H9 (cell line): ENCODE measurements at regions not wholly inside any gene's neighbourhood (a gene's known extent, or its start where the extent isn't known, plus 50 kb on each side); places are given as distances from the start of the nearest gene placed in this dataset.

ENCODE experiments used
- DNase-seq: peaks from one replicate; pipeline ENCODE4 v3.0.0-alpha.2; 2017
- H2AFZ ChIP-seq: one replicate; pipeline ENCODE4 v1.6.1; 2013; ENCODE audit warnings: mild to moderate bottlenecking, low read length, control low read depth, moderate library complexity
- H2AK5ac ChIP-seq: 2 replicates; pipeline ENCODE4 v1.6.1; 2013; ENCODE audit warnings: low read length, control low read depth, mixed read lengths; ENCODE audit not compliant: insufficient read length
- H2BK120ac ChIP-seq: one replicate; pipeline ENCODE4 v1.6.1; 2013; ENCODE audit warnings: low read depth, mild to moderate bottlenecking, low read length, control low read depth, inconsistent platforms; ENCODE audit not compliant: poor library complexity, severe bottlenecking
- H2BK12ac ChIP-seq: 2 replicates; pipeline ENCODE4 v1.6.1; 2013; ENCODE audit warnings: low read length, control low read depth, mixed read lengths, low read depth; ENCODE audit not compliant: insufficient read length
- H2BK15ac ChIP-seq: 2 replicates; pipeline ENCODE4 v1.6.1; 2013; ENCODE audit warnings: low read depth, low read length, control low read depth
- H2BK20ac ChIP-seq: one replicate; pipeline ENCODE4 v1.6.1; 2013; ENCODE audit warnings: low read depth, mild to moderate bottlenecking, low read length, control low read depth, inconsistent platforms; ENCODE audit not compliant: poor library complexity, severe bottlenecking
- H2BK5ac ChIP-seq: 2 replicates; pipeline ENCODE4 v1.6.1; 2013; ENCODE audit warnings: low read length, control low read depth, mixed read lengths; ENCODE audit not compliant: insufficient read length
- H3K14ac ChIP-seq: 2 replicates; pipeline ENCODE4 v1.6.1; 2013; ENCODE audit warnings: low read length, control low read depth; ENCODE audit not compliant: insufficient read depth
- H3K18ac ChIP-seq: 2 replicates; pipeline ENCODE4 v1.6.1; 2013; ENCODE audit warnings: low read depth, mild to moderate bottlenecking, mixed read lengths, low read length, control low read depth; ENCODE audit not compliant: insufficient read length
- H3K23ac ChIP-seq: 2 replicates; pipeline ENCODE4 v1.6.1; 2013; ENCODE audit warnings: low read length, control low read depth, mixed read lengths, low read depth; ENCODE audit not compliant: insufficient read length
- H3K23me2 ChIP-seq: 2 replicates; pipeline ENCODE4 v1.6.1; 2013; ENCODE audit warnings: low read depth, mild to moderate bottlenecking, mixed read lengths, low read length, control low read depth; ENCODE audit not compliant: insufficient read length, poor library complexity, severe bottlenecking
- H3K27ac ChIP-seq: 2 replicates; pipeline ENCODE4 v1.5.1; 2013; ENCODE audit warnings: low read length, control low read depth, mixed read lengths, low read depth; ENCODE audit not compliant: insufficient read length
- H3K27me3 ChIP-seq: 2 replicates; pipeline ENCODE4 v1.6.1; 2013; ENCODE audit warnings: low read length, control low read depth, inconsistent platforms; ENCODE audit not compliant: insufficient read depth
- H3K4ac ChIP-seq: 2 replicates; pipeline ENCODE4 v1.6.1; 2013; ENCODE audit warnings: low read depth, mild to moderate bottlenecking, control low read depth, inconsistent platforms, low read length, moderate library complexity
- H3K4me1 ChIP-seq: 2 replicates; pipeline ENCODE4 v1.6.1; 2013; ENCODE audit warnings: low read length, control low read depth, inconsistent platforms; ENCODE audit not compliant: insufficient read depth
- H3K4me2 ChIP-seq: 2 replicates; pipeline ENCODE4 v1.6.1; 2013; ENCODE audit warnings: low read length, control low read depth, mixed read lengths; ENCODE audit not compliant: insufficient read length, insufficient read depth
- H3K56ac ChIP-seq: 2 replicates; pipeline ENCODE4 v1.6.1; 2013; ENCODE audit warnings: low read depth, mild to moderate bottlenecking, mixed read lengths, low read length, control low read depth; ENCODE audit not compliant: insufficient read length
- H3K79me1 ChIP-seq: 2 replicates; pipeline ENCODE4 v1.6.1; 2013; ENCODE audit warnings: low read depth, mild to moderate bottlenecking, moderate library complexity, low read length, control low read depth, inconsistent platforms; ENCODE audit not compliant: insufficient read depth, poor library complexity, severe bottlenecking
- H3K79me2 ChIP-seq: 2 replicates; pipeline ENCODE4 v1.6.1; 2013; ENCODE audit warnings: low read length, control low read depth, inconsistent platforms; ENCODE audit not compliant: insufficient read depth
- H3K9ac ChIP-seq: 2 replicates; pipeline ENCODE4 v1.6.1; 2013; ENCODE audit warnings: low read length, control low read depth, mixed read lengths; ENCODE audit not compliant: insufficient read length; ENCODE audit errors: extremely low read depth
- H3K9me3 ChIP-seq: one replicate; pipeline ENCODE4 v1.6.1; 2013; ENCODE audit warnings: low read depth, low read length, inconsistent platforms; ENCODE audit not compliant: control insufficient read depth
- H3T11ph ChIP-seq: one replicate; pipeline ENCODE4 v1.6.1; 2013; ENCODE audit warnings: mild to moderate bottlenecking, low read length, control low read depth, inconsistent platforms
- H4K20me1 ChIP-seq: one replicate; pipeline ENCODE4 v1.6.1; 2013; ENCODE audit not compliant: control insufficient read depth, insufficient read length, insufficient read depth
- H4K5ac ChIP-seq: 2 replicates; pipeline ENCODE4 v1.6.1; 2013; ENCODE audit warnings: low read depth, mild to moderate bottlenecking, mixed read lengths, low read length, control low read depth; ENCODE audit not compliant: insufficient read length
- H4K8ac ChIP-seq: replicated peaks from 2 replicates; pipeline ENCODE4 v1.6.1; 2013; ENCODE audit warnings: low read length, control low read depth, mixed read lengths, low read depth; ENCODE audit not compliant: insufficient read length
- H4K91ac ChIP-seq: 2 replicates; pipeline ENCODE4 v1.6.1; 2013; ENCODE audit warnings: low read depth, mild to moderate bottlenecking, moderate library complexity, mixed read lengths, low read length, control low read depth; ENCODE audit not compliant: insufficient read length
- H3K27ac Mint-ChIP-seq, 3 experiments: 2 replicates in 2 of 3; 3 replicates in 1 of 3; pipeline ENCODE4 v1.8.0; 2020 to 2021; ENCODE audit warnings: mixed read lengths in 3 of 3, mild to moderate bottlenecking in 1 of 3, moderate library complexity in 1 of 3
- H3K27me3 Mint-ChIP-seq: 2 replicates; pipeline ENCODE4 v1.8.0; 2021; ENCODE audit warnings: low read depth, mild to moderate bottlenecking, moderate library complexity, mixed read lengths
- H3K36me3 Mint-ChIP-seq, 3 experiments: 2 replicates in 2 of 3; 3 replicates in 1 of 3; pipeline ENCODE4 v1.8.0; 2020 to 2021; ENCODE audit warnings: low read depth in 3 of 3, mixed read lengths in 3 of 3; ENCODE audit not compliant: insufficient read depth in 1 of 3
- H3K4me1 Mint-ChIP-seq, 2 experiments: 2 replicates each; pipeline ENCODE4 v1.8.0; 2020; ENCODE audit warnings: mixed read lengths in 2 of 2
- H3K4me3 Mint-ChIP-seq, 2 experiments: 2 replicates in 1 of 2; 3 replicates in 1 of 2; pipeline ENCODE4 v1.8.0; 2020 to 2021; ENCODE audit warnings: mild to moderate bottlenecking in 2 of 2, mixed read lengths in 2 of 2, moderate library complexity in 1 of 2
- H3K9me3 Mint-ChIP-seq, 2 experiments: 2 replicates in 1 of 2; 3 replicates in 1 of 2; pipeline ENCODE4 v1.8.0; 2020; ENCODE audit warnings: mild to moderate bottlenecking in 2 of 2, mixed read lengths in 2 of 2, moderate library complexity in 1 of 2
- CTCF ChIP-seq: fragments of 200-600 bp; sonication (generic); conservative IDR thresholded peaks from 3 replicates; pipeline ENCODE4 v1.8.0; 2021; ENCODE audit warnings: antibody characterized with exemption, mild to moderate bottlenecking
- WGBS: extraction: QIAGEN DNeasy Blood & Tissue Kit; methylation state at CpG from one replicate; pipeline ENCODE4 v1.1.7; 2013; ENCODE audit warnings: missing lambda C conversion rate, low lambda C conversion rate, mixed read lengths; ENCODE audit not compliant: insufficient read length; ENCODE audit errors: extremely low coverage; 5-methylcytosine and 5-hydroxymethylcytosine counted together

GRCh38 chr2:15721411-15722067, 129.9 kb downstream of the DDX1 start:
- H2BK120ac ChIP-seq = no peak overlapping the region
- H4K20me1 ChIP-seq = no peaks in the 10 kb centered on the region
- no peak overlapping the region for H2AK5ac ChIP-seq
- Mint-ChIP-seq H3K4me3 (no peak overlapping the region), H3K4me1 (peaks cover 11 to 13% of the 10 kb centered on the region in 2 experiments), H3K36me3 (no peaks in the 10 kb centered on the region), H3K27me3 (peaks cover 2% of the 10 kb centered on the region; the same call in 1 of the 2 replicates), H3K27ac (no peak overlapping the region), H3K9me3 (no peaks in the 10 kb centered on the region)
- no peak overlapping the region for H3K23ac ChIP-seq
- H2AFZ ChIP-seq = no peak overlapping the region
- H4K8ac ChIP-seq = no peak overlapping the region
- no peak overlapping the region for H3K4me2 ChIP-seq
- no peak overlapping the region for H3K56ac ChIP-seq
- no peak overlapping the region for H3T11ph ChIP-seq
- no peak overlapping the region for H4K91ac ChIP-seq
- WGBS = no CpG with 5 or more reads among the region's 10 CpGs
- no peak overlapping the region for H3K27ac ChIP-seq
- H2BK5ac ChIP-seq = no peak overlapping the region
- H3K4me1 ChIP-seq = peaks cover 3% of the 10 kb centered on the region; the same call in 1 of the 2 replicates
- no peaks in the 10 kb centered on the region for H3K79me1 ChIP-seq
- no peak overlapping the region for H2BK12ac ChIP-seq
- H3K18ac ChIP-seq = no peak overlapping the region
- no peak overlapping the region for H3K14ac ChIP-seq
- no peak for DNase-seq
- H3K4ac ChIP-seq = no peak overlapping the region
- H3K9me3 ChIP-seq = no peaks in the 10 kb centered on the region
- H3K9ac ChIP-seq = no peak overlapping the region
- H4K5ac ChIP-seq = no peak overlapping the region
- H2BK15ac ChIP-seq = no peak overlapping the region
- H3K27me3 ChIP-seq = no peaks in the 10 kb centered on the region
- H3K79me2 ChIP-seq = no peaks in the 10 kb centered on the region
- H3K23me2 ChIP-seq = no peaks in the 10 kb centered on the region
- H2BK20ac ChIP-seq = no peak overlapping the region
- TF ChIP-seq CTCF = no peak
